Ovary (tissue), 3 donors: ENCODE measurements at regions not wholly inside any gene's neighbourhood (a gene's known extent, or its start where the extent isn't known, plus 50 kb on each side); places are given as distances from the start of the nearest gene placed in this dataset.

Experiments used
- POLR2A ChIP-seq: fragments of 450-650 bp; IDR thresholded peaks from one replicate; pipeline ENCODE4 v1.6.1; 2017; ENCODE audit warnings: antibody characterized with exemption, mild to moderate bottlenecking, moderate library complexity
- TF ChIP-seq, protein P1 (sequence below), 3 donors: fragments of 450-650 bp in 2 of 3; fragments of 200-600 bp in 1 of 3; IDR thresholded peaks; one replicate each; pipeline versions ENCODE4 v1.5.1 to v1.8.0; 2016 to 2022; ENCODE audit warnings: antibody characterized with exemption in 3 of 3, mild to moderate bottlenecking in 1 of 3
- donor health status: DM: no; HTN: no; CAD: no.

DNA sequence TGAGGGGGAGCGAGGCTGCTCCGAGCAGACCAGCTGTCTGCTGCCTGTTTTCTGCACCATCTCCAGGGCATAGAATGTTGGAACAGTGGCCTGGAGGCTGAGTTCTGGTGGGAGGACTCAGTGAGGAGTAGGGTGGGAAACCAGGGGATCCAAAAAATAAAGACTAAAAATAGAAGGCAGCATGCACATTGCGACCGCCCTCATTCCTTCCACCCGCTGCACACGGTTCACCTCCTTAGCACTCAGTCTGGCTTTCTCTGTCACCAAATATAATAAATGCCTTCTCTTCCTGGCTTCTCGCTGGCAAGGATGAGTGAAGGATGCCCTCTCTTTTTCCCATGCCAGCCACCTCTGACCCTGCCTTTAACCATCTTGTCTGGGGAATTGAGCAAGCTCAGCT, 146.2 kb downstream of the AACS start:
- TF ChIP-seq, protein P1, sequence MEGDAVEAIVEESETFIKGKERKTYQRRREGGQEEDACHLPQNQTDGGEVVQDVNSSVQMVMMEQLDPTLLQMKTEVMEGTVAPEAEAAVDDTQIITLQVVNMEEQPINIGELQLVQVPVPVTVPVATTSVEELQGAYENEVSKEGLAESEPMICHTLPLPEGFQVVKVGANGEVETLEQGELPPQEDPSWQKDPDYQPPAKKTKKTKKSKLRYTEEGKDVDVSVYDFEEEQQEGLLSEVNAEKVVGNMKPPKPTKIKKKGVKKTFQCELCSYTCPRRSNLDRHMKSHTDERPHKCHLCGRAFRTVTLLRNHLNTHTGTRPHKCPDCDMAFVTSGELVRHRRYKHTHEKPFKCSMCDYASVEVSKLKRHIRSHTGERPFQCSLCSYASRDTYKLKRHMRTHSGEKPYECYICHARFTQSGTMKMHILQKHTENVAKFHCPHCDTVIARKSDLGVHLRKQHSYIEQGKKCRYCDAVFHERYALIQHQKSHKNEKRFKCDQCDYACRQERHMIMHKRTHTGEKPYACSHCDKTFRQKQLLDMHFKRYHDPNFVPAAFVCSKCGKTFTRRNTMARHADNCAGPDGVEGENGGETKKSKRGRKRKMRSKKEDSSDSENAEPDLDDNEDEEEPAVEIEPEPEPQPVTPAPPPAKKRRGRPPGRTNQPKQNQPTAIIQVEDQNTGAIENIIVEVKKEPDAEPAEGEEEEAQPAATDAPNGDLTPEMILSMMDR (IDR thresholded peaks at IDR 0.05) = no peak
- TF ChIP-seq POLR2A = no peak
